ENCODE measurements at regions not wholly inside any gene's neighbourhood (a gene's known extent, or its start where the extent isn't known, plus 50 kb on each side); places are given as distances from the start of the nearest gene placed in this dataset.

- no peak overlapping the region for H3K4me2 ChIP-seq (ENCODE audit: low read length)
- no peaks in the 10 kb centered on the region for H3K9me3 ChIP-seq (ENCODE audit: control insufficient read depth, insufficient read depth, low read length)
- TF ChIP-seq EZH2phosphoT487 (IDR thresholded peaks at IDR 0.05; ENCODE audit: borderline replicate concordance, low read length) (no peak), CTCF (IDR thresholded peaks at IDR 0.05; ENCODE audit: low read depth, low read length, poor library complexity, severe bottlenecking) (no peak)
- no peak overlapping the region for H3K4me3 ChIP-seq (ENCODE audit: low read length)
- H3K4me1 ChIP-seq (ENCODE audit: control insufficient read depth, low read length): no peaks in the 10 kb centered on the region
- H3K79me2 ChIP-seq (ENCODE audit: control insufficient read depth, low read length): no peaks in the 10 kb centered on the region
- H4K20me1 ChIP-seq (ENCODE audit: control insufficient read depth, insufficient read depth, low read depth, low read length): no peaks in the 10 kb centered on the region
- no peaks in the 10 kb centered on the region for H3K9me2 ChIP-seq (replicated peaks; ENCODE audit: control insufficient read depth, low read length)
- no peaks in the 10 kb centered on the region for H3F3A ChIP-seq (ENCODE audit: control insufficient read depth, insufficient read depth)
- H3K27me3 ChIP-seq (ENCODE audit: control insufficient read depth, low read length): peaks cover 8% of the 10 kb centered on the region; the same call in 1 of the 2 replicates
- H3K27ac ChIP-seq (ENCODE audit: low read depth, low read length): no peak overlapping the region
- H3K36me3 ChIP-seq (ENCODE audit: control insufficient read depth, low read length): no peaks in the 10 kb centered on the region
These were observed 72.1 kb upstream of the FAM98A start for GRCh38 chr2:33671198-33671597.

GRCh38 chr2:33670392-33670937 lies 71.4 kb upstream of the FAM98A start:
- H3K9me3 ChIP-seq (ENCODE audit: control insufficient read depth, insufficient read depth, low read length): no peaks in the 10 kb centered on the region
- no peak overlapping the region for H3K27ac ChIP-seq (ENCODE audit: low read depth, low read length)
- no peak overlapping the region for H3K4me3 ChIP-seq (ENCODE audit: low read length)
- no peaks in the 10 kb centered on the region for H3K4me1 ChIP-seq (ENCODE audit: control insufficient read depth, low read length)
- H3K4me2 ChIP-seq (ENCODE audit: low read length): no peak overlapping the region
- H3K27me3 ChIP-seq (ENCODE audit: control insufficient read depth, low read length): peaks cover 8% of the 10 kb centered on the region; the same call in 1 of the 2 replicates
- no peaks in the 10 kb centered on the region for H3F3A ChIP-seq (ENCODE audit: control insufficient read depth, insufficient read depth)
- no peaks in the 10 kb centered on the region for H3K36me3 ChIP-seq (ENCODE audit: control insufficient read depth, low read length)
- no peaks in the 10 kb centered on the region for H3K9me2 ChIP-seq (replicated peaks; ENCODE audit: control insufficient read depth, low read length)
- no peaks in the 10 kb centered on the region for H3K79me2 ChIP-seq (ENCODE audit: control insufficient read depth, low read length)
- peak; percentile 27 for TF ChIP-seq CTCF (IDR thresholded peaks at IDR 0.05; ENCODE audit: low read depth, low read length, poor library complexity, severe bottlenecking)
- no peak for TF ChIP-seq EZH2phosphoT487 (IDR thresholded peaks at IDR 0.05; ENCODE audit: borderline replicate concordance, low read length)
- H4K20me1 ChIP-seq (ENCODE audit: control insufficient read depth, insufficient read depth, low read depth, low read length): no peaks in the 10 kb centered on the region

GRCh38 chr2:33666879-33667278 lies 67.8 kb upstream of the FAM98A start:
- H3F3A ChIP-seq (ENCODE audit: control insufficient read depth, insufficient read depth): no peaks in the 10 kb centered on the region
- peaks cover 7% of the 10 kb centered on the region; the same call in 1 of the 2 replicates for H3K9me3 ChIP-seq (ENCODE audit: control insufficient read depth, insufficient read depth, low read length)
- no peaks in the 10 kb centered on the region for H3K4me1 ChIP-seq (ENCODE audit: control insufficient read depth, low read length)
- no peak for TF ChIP-seq CTCF (IDR thresholded peaks at IDR 0.05; ENCODE audit: low read depth, low read length, poor library complexity, severe bottlenecking)
- TF ChIP-seq EZH2phosphoT487 (IDR thresholded peaks at IDR 0.05; ENCODE audit: borderline replicate concordance, low read length): no peak
- no peaks in the 10 kb centered on the region for H3K36me3 ChIP-seq (ENCODE audit: control insufficient read depth, low read length)
- no peaks in the 10 kb centered on the region for H3K79me2 ChIP-seq (ENCODE audit: control insufficient read depth, low read length)
- H3K4me2 ChIP-seq (ENCODE audit: low read length): no peak overlapping the region
- no peaks in the 10 kb centered on the region for H4K20me1 ChIP-seq (ENCODE audit: control insufficient read depth, insufficient read depth, low read depth, low read length)
- H3K27me3 ChIP-seq (ENCODE audit: control insufficient read depth, low read length): peaks cover 8% of the 10 kb centered on the region; the same call in 1 of the 2 replicates
- no peak overlapping the region for H3K4me3 ChIP-seq (ENCODE audit: low read length)
- no peaks in the 10 kb centered on the region for H3K9me2 ChIP-seq (replicated peaks; ENCODE audit: control insufficient read depth, low read length)
- no peak overlapping the region for H3K27ac ChIP-seq (ENCODE audit: low read depth, low read length)
